Loucy (cell line): ENCODE measurements at regions not wholly inside any gene's neighbourhood (a gene's known extent, or its start where the extent isn't known, plus 50 kb on each side); places are given as distances from the start of the nearest gene placed in this dataset.

Experiments
- EZH2phosphoT487 ChIP-seq: fragments of 200-600 bp; IDR thresholded peaks from 2 replicates; pipeline ENCODE4 v1.6.1; 2018; ENCODE audit warnings: antibody characterized with exemption, mild to moderate bottlenecking, moderate library complexity, borderline replicate concordance
- TF ChIP-seq, protein P1 (sequence below): fragments of 200-600 bp; sonication (generic); conservative IDR thresholded peaks from 2 replicates; pipeline ENCODE4 v1.5.1; 2014; ENCODE audit warnings: mild to moderate bottlenecking, antibody characterized with exemption, low read length

GRCh38 chr18:1267021-1267420, 362.4 kb downstream of the ADCYAP1 start:
- TF ChIP-seq, protein P1, sequence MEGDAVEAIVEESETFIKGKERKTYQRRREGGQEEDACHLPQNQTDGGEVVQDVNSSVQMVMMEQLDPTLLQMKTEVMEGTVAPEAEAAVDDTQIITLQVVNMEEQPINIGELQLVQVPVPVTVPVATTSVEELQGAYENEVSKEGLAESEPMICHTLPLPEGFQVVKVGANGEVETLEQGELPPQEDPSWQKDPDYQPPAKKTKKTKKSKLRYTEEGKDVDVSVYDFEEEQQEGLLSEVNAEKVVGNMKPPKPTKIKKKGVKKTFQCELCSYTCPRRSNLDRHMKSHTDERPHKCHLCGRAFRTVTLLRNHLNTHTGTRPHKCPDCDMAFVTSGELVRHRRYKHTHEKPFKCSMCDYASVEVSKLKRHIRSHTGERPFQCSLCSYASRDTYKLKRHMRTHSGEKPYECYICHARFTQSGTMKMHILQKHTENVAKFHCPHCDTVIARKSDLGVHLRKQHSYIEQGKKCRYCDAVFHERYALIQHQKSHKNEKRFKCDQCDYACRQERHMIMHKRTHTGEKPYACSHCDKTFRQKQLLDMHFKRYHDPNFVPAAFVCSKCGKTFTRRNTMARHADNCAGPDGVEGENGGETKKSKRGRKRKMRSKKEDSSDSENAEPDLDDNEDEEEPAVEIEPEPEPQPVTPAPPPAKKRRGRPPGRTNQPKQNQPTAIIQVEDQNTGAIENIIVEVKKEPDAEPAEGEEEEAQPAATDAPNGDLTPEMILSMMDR, result no peak
- TF ChIP-seq EZH2phosphoT487, result no peak
